Sciatic nerve (tissue), 2 donors: ENCODE measurements at regions not wholly inside any gene's neighbourhood (a gene's known extent, or its start where the extent isn't known, plus 50 kb on each side); places are given as distances from the start of the nearest gene placed in this dataset.
"Not testable (repeated sequence)": the region's sequence is repeated elsewhere in the genome, so short reads cannot be mapped to it uniquely, and the experiment has no call there.

ENCODE experiments used
- ATAC-seq: fragments of 200-7000 bp; cut with Tn5 transposase; one replicate; pipeline ENCODE4 v1.9.1; 2020; ENCODE audit warnings: mild to moderate bottlenecking, moderate library complexity
- DNase-seq: peaks from one replicate; pipeline ENCODE4 v3.0.0-alpha.2; 2020; ENCODE audit warnings: low spot score
- intact Hi-C: fragments of 100-400 bp; cut with DNase I; formaldehyde crosslinking; loops from one replicate; pipeline ENCODE4 v1.14.2; 2022
- donor health status: DM: no; HTN: no; CAD: no.
- donor health status: DM: no; HTN: no; CAD: no.

- no peak for ATAC-seq
- intact Hi-C loops, result no loop called here
- DNase-seq, result no peak
Observed at GRCh38 chr4:110869862-110870572, 247.1 kb upstream of the PITX2 start.

DNA sequence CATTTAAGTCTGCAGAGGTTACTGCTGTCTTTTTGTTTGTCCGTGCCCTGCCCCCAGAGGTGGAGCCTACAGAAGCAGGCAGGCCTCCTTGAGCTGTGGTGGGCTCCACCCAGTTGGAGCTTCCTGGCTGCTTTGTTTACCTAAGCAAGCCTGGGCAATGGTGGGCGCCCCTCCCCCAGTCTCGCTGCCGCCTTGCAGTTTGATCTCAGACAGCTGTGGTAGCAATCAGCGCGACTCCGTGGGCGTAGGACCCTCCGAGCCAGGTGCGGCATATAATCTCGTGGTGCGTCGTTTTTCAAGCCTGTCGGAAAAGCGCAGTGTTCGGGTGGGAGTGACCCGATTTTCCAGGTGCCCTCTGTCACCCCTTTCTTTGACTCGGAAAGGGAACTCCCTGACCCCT, 253.3 kb upstream of the PITX2 start:
- intact Hi-C loops, DNase-seq, ATAC-seq: not testable (repeated sequence)

DNA sequence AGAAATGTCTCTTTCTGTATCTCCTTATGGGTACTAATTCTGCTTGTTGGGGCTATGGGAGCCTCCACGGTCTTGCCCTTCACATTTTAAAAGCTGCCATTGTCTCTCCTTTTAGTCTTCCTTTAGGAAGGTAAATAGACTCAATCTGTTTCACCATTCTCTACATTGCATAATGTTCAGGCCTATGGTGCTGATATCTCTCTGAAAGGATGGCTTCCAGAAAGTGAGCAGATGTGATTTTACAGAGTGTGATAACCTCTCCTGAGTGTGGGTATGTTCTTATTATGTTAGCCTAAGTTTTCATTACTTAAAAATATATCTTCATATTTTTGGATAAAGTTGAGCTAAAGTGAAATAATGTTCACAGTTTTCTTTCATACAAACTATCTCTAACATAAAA, 254.0 kb upstream of the PITX2 start:
- intact Hi-C loops, result no loop called here
- ATAC-seq (no peak), DNase-seq (no peak)

- no peak for DNase-seq
- ATAC-seq, result no peak
- intact Hi-C loops, result no loop called here
Observed at GRCh38 chr4:110877778-110878370, 255.0 kb upstream of the PITX2 start.

DNA sequence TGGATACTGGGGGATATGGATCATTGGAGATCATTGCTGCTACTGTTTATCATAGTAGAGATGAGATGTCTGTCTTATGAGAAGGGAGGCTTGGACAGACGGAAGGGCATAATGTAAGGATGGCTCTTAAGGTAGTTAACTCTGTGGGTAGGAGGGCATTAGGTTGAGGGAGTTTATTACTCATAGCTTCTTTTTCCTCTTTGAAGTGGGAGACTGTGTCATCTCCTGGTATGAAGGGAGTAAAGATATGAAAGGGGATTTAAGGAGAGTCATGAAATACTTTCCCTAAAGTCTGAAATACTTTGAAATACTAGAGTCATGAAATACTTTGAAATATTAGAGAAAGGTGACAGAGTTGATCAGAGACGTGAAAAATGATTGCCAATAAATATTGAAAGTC, 255.5 kb upstream of the PITX2 start:
- ATAC-seq (no peak), DNase-seq (no peak)
- intact Hi-C loops, result no loop called here

DNA sequence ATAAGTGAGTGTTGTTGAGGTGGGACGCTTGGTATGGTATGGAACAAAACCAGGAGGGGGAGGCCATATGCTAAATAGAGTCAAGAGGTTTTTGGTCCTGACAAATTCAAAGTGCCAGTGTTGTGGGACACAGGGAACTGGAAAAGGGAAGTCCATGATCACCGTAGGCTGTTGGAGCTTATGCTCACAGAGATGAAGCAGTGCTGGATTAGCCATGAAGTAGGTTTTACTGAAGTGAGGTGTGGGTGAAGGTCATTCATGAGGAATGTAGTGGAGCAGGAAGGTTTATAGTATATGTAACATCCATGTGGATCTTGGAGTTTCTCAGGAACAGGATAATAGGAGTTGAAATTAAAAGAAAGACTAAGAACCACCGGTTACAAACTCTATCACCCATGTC, 256.1 kb upstream of the PITX2 start:
- intact Hi-C loops, result no loop called here
- ATAC-seq (no peak), DNase-seq (no peak)

- ATAC-seq (no peak), DNase-seq (no peak)
- intact Hi-C loops, result no loop called here
Observed at GRCh38 chr4:110886270-110886669, 263.4 kb upstream of the PITX2 start.

DNA sequence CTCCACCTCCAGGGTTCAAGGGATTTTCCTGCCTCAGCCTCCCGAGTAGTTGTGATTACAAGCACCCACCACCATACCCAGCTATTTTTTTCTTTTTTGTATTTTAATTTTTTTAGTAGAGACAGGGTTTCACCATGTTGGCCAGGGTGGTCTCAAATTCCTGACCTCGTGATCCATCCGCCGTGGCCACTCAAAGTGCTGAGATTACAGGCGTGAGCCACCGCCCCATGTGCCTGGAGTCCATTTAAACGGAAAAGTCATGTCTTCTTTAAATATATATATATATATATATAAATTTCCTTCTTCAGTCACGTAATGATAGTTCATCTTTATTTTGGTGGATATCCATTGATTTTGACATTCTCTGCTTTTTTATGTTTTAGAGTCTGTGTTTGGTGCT, 264.0 kb upstream of the PITX2 start:
- no peak for ATAC-seq
- intact Hi-C loops, result no loop called here

GRCh38 chr4:110897784-110898183, 274.9 kb upstream of the PITX2 start:
- intact Hi-C loops, result no loop called here
- ATAC-seq, result no peak
- no peak for DNase-seq

More for the DNA sequence above, 264.0 kb upstream of the PITX2 start:
- no peak for DNase-seq

GRCh38 chr4:110898290-110898689, 275.4 kb upstream of the PITX2 start:
- intact Hi-C loops, result no loop called here
- DNase-seq, result no peak
- no peak for ATAC-seq

DNA sequence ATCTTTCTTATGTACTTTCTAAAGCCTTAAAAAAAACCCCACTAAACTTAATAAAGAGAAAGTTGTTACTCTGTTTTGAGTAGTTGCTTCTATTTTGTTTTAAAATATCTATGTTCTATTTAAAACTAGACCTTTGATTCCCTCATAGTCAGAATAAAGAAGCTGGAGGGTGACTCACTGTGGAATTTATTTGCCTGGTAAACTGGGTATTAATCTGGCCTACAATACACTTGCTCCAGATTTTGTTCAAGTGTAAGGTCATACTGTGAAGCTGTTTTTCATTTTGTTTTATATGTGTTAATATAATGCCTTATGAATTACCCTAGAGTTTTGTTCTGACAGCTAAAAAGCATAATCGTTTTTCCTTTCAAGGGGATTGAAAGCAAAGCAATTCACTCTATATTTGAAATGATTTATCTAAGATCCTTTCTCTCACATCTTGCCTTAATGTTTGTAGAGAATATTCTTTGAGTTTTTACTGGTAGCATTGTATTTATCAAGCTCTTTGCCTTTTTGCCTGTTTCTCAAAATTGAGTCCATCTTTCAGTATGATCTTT, 277.4 kb upstream of the PITX2 start:
- ATAC-seq (no peak), DNase-seq (no peak)
- intact Hi-C loops, result no loop called here

- intact Hi-C loops, result no loop called here
- DNase-seq, result no peak
Observed at GRCh38 chr4:110902500-110902899, 279.6 kb upstream of the PITX2 start.

DNA sequence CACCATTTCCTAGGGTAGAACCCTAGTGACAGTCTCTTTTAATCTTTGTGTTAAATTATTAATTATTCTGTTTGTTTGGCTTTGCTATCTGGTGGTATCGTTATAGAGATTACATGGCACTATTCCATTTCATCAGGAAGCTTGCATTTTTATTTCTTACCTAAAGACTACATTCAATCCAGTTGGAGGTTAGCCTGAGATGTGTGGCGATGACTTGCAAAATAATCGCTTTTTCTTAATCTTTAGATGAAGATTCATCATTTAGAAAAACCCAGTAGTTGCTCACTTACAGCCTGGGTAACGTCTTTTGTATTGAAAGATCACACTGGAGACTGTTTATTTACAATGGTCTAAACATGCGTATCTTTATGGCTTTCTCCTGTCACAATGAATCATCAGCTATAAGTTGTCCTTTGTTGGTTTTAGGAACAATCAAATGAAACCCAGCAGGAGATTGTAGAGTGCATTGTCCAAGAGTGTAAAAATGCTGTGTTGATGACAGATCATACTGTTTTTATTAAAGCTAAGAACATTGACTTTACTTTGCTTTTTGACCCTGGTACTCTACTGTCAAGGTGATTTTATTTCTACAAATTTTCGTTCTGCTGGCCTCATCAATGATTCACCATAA, 281.7 kb upstream of the PITX2 start:
- intact Hi-C loops, result no loop called here
- ATAC-seq (no peak), DNase-seq (no peak)

More at GRCh38 chr4:110902500-110902899, 279.6 kb upstream of the PITX2 start:
- no peak for ATAC-seq

GRCh38 chr4:110905367-110905766, 282.5 kb upstream of the PITX2 start:
- ATAC-seq, result no peak
- intact Hi-C loops, result no loop called here
- DNase-seq, result no peak

- intact Hi-C loops, result no loop called here
- DNase-seq (no peak), ATAC-seq (no peak)
Observed at GRCh38 chr4:110907801-110908313, 285.0 kb upstream of the PITX2 start.

DNA sequence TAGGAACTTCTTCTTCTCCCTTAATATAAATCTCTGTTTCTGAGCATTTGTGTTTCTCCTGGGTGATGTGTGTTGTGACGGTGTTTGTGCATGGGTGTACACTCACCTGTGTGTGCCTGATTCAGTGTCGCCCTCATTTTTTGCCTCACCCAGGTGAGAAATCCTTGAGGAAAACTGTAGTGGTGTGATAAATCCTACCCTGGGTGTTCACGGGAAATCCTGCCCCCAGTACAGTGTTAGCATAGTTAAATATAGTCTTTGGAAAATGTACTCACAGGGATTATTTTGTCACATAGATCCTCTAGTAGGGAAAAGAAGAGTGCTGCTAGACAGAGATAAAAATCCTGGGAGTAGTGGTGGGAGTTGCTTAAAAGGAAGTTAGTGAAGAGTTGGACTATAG, 291.9 kb upstream of the PITX2 start:
- intact Hi-C loops, result no loop called here
- no peak for DNase-seq
- ATAC-seq, result no peak

- no peak for ATAC-seq
- intact Hi-C loops, result no loop called here
- DNase-seq, result no peak
Observed at GRCh38 chr4:110915301-110915700, 292.4 kb upstream of the PITX2 start.

- ATAC-seq (no peak), DNase-seq (no peak)
- intact Hi-C loops, result no loop called here
Observed at GRCh38 chr4:110916505-110916904, 293.6 kb upstream of the PITX2 start.

DNA sequence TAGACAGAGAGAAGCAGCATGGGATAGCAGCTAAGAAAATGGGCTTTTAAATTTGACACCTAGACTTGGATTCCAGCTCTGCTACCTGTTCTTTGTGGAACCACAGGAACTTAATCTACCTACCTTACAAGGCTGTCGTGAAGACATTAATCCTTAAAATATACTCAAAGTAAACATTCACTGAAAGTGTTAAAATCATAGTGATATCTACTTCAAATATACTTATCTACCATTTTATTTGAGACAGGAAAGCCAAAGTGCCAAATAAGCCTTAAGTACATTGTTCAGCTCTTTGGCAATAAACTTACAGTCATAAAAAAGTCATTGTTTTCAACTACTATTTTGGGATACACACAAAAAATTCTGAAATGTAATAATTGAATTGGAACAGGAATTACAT, 295.0 kb upstream of the PITX2 start:
- DNase-seq, result no peak
- intact Hi-C loops, result no loop called here
- no peak for ATAC-seq

GRCh38 chr4:110920990-110921389, 298.1 kb upstream of the PITX2 start:
- intact Hi-C loops, result no loop called here
- no peak for DNase-seq
- ATAC-seq, result no peak
